T-cell (primary cell): ENCODE measurements at regions not wholly inside any gene's neighbourhood (a gene's known extent, or its start where the extent isn't known, plus 50 kb on each side); places are given as distances from the start of the nearest gene placed in this dataset.

Experiments
- ATAC-seq, 4 experiments: fragments of 200-7000 bp in 3 of 4; fragments of 150-1000 bp in 1 of 4; cut with Tn5 transposase; replicated peaks in 1 of 4; 1 replicate in 3 of 4; 2 replicates in 1 of 4; pipeline ENCODE4 v1.10.0; 2021; ENCODE audit warnings: moderate library complexity in 3 of 4, mild to moderate bottlenecking in 2 of 4, moderate number of reproducible peaks in 1 of 4
- CTCF ChIA-PET, 2 donors: fragments of 300-600 bp; sonication (Branson Sonifier 250); formaldehyde crosslinking; loops; one replicate each; lab custom pipeline; 2022; ENCODE audit warnings: antibody characterized with exemption in 2 of 2; lab: Charles Lee
- POLR2A ChIA-PET, 2 donors: fragments of 300-600 bp; sonication (Branson Sonifier 250); formaldehyde crosslinking; loops; one replicate each; lab custom pipeline; 2022; ENCODE audit warnings: antibody characterized with exemption in 2 of 2; lab: Charles Lee
- DNase-seq, 35 experiments: peaks; one replicate each; pipeline versions ENCODE4 v3.0.0 to v3.0.0-alpha.2; 2013 to 2023
- H3K27ac ChIP-seq: one replicate; pipeline ENCODE4 v1.5.1; 2013; ENCODE audit warnings: low read length
- H3K27me3 ChIP-seq, 2 experiments: replicated peaks in 1 of 2; 1 replicate in 1 of 2; 2 replicates in 1 of 2; pipeline versions ENCODE4 v1.6.1 to v1.7.0; 2013; ENCODE audit warnings: low read length in 1 of 2, mixed read lengths in 1 of 2; ENCODE audit not compliant: control insufficient read depth in 2 of 2, insufficient read depth in 2 of 2; ENCODE audit errors: extremely low read depth in 1 of 2
- H3K36me3 ChIP-seq, 2 donors: 1 replicate in 1 of 2; 2 replicates in 1 of 2; pipeline versions ENCODE4 v1.6.1 to v1.7.0; 2013; ENCODE audit warnings: low read length in 1 of 2; ENCODE audit not compliant: control insufficient read depth in 2 of 2, insufficient read depth in 1 of 2; ENCODE audit errors: extremely low read depth in 1 of 2
- H3K4me1 ChIP-seq, 2 experiments: 1 replicate in 1 of 2; 2 replicates in 1 of 2; pipeline versions ENCODE4 v1.6.1 to v1.7.0; 2013; ENCODE audit warnings: low read length in 2 of 2, mixed read lengths in 1 of 2; ENCODE audit not compliant: insufficient read depth in 2 of 2, control insufficient read depth in 1 of 2; ENCODE audit errors: extremely low read depth in 1 of 2
- H3K4me3 ChIP-seq, 2 donors: 1 replicate in 1 of 2; 2 replicates in 1 of 2; pipeline versions ENCODE4 v1.5.1 to v1.7.0; 2013; ENCODE audit warnings: mild to moderate bottlenecking in 2 of 2, low read length in 1 of 2, moderate library complexity in 1 of 2; ENCODE audit not compliant: control insufficient read depth in 1 of 2; ENCODE audit errors: extremely low read depth in 1 of 2
- H3K9me3 ChIP-seq: 2 replicates; pipeline ENCODE4 v1.7.0; 2013
- H3K27ac Mint-ChIP-seq, 2 donors: one replicate each; pipeline ENCODE4 v1.8.0; 2020 to 2021; ENCODE audit warnings: mild to moderate bottlenecking in 2 of 2, mixed read lengths in 2 of 2
- H3K27me3 Mint-ChIP-seq, 2 donors: one replicate each; pipeline ENCODE4 v1.8.0; 2021 to 2022; ENCODE audit warnings: mixed read lengths in 2 of 2
- H3K36me3 Mint-ChIP-seq: one replicate; pipeline ENCODE4 v1.8.0; 2021; ENCODE audit warnings: mixed read lengths
- H3K4me1 Mint-ChIP-seq, 3 donors: one replicate each; pipeline ENCODE4 v1.8.0; 2020 to 2022; ENCODE audit warnings: mixed read lengths in 3 of 3, mild to moderate bottlenecking in 1 of 3
- H3K4me3 Mint-ChIP-seq, 3 donors: one replicate each; pipeline ENCODE4 v1.8.0; 2020 to 2022; ENCODE audit warnings: mild to moderate bottlenecking in 3 of 3, mixed read lengths in 3 of 3, moderate library complexity in 3 of 3
- H3K9me3 Mint-ChIP-seq, 3 donors: one replicate each; pipeline ENCODE4 v1.8.0; 2020 to 2022; ENCODE audit warnings: mixed read lengths in 3 of 3
- WGBS: methylation state at CpG from one replicate; pipeline ENCODE4 v1.1.5; 2013; ENCODE audit warnings: missing lambda C conversion rate; ENCODE audit not compliant: insufficient coverage; 5-methylcytosine and 5-hydroxymethylcytosine counted together

- Mint-ChIP-seq H3K36me3 (no peaks in the 10 kb centered on the region), H3K27me3 (no peaks in the 10 kb centered on the region), H3K27ac (no peak overlapping the region), H3K9me3 (peaks cover 0 to 8% (median 5%) of the 10 kb centered on the region in 3 donors), H3K4me3 (no peak overlapping the region), H3K4me1 (no peaks in the 10 kb centered on the region)
- H3K27me3 ChIP-seq = no peaks in the 10 kb centered on the region
- ChIA-PET CTCF (no interaction called here), POLR2A (no interaction called here)
- H3K4me1 ChIP-seq = no peaks in the 10 kb centered on the region
- WGBS = no CpG with 5 or more reads among the region's 1 CpG
- ATAC-seq = no peak
- no peaks in the 10 kb centered on the region for H3K9me3 ChIP-seq
- no peaks in the 10 kb centered on the region for H3K36me3 ChIP-seq
- no peak overlapping the region for H3K4me3 ChIP-seq
- DNase-seq = no peak
- H3K27ac ChIP-seq = no peak overlapping the region
Measured at GRCh38 chr1:69256036-69256435, 311.7 kb upstream of the LRRC7 start.

GRCh38 chr1:69258842-69259241 is 308.9 kb upstream of the LRRC7 start:
- Mint-ChIP-seq H3K4me3 (no peak overlapping the region), H3K9me3 (peaks cover 0 to 8% (median 7%) of the 10 kb centered on the region in 3 donors), H3K27me3 (no peaks in the 10 kb centered on the region), H3K36me3 (no peaks in the 10 kb centered on the region), H3K4me1 (no peaks in the 10 kb centered on the region), H3K27ac (no peak overlapping the region)
- H3K27ac ChIP-seq = no peak overlapping the region
- no peaks in the 10 kb centered on the region for H3K9me3 ChIP-seq
- H3K4me1 ChIP-seq = no peaks in the 10 kb centered on the region
- no peaks in the 10 kb centered on the region for H3K27me3 ChIP-seq
- no peak overlapping the region for H3K4me3 ChIP-seq
- POLR2A ChIA-PET = no interaction called here
- no peak for DNase-seq
- H3K36me3 ChIP-seq = no peaks in the 10 kb centered on the region
- CTCF ChIA-PET = no interaction called here
- no peak for ATAC-seq
- WGBS = no CpG with 5 or more reads among the region's 1 CpG

GRCh38 chr1:69263921-69264391 is 303.8 kb upstream of the LRRC7 start:
- H3K4me1 Mint-ChIP-seq = no peaks in the 10 kb centered on the region

GRCh38 chr1:69269491-69269890 is 298.2 kb upstream of the LRRC7 start:
- H3K4me3 Mint-ChIP-seq = no peak overlapping the region
- H3K36me3 Mint-ChIP-seq = no peaks in the 10 kb centered on the region
- ATAC-seq (no peak), DNase-seq (no peak)
- no peak overlapping the region for H3K27ac ChIP-seq
- H3K4me3 ChIP-seq = no peak overlapping the region
- peaks cover 7 to 9% (median 8%) of the 10 kb centered on the region in 3 donors for H3K9me3 Mint-ChIP-seq
- no peaks in the 10 kb centered on the region for H3K9me3 ChIP-seq
- H3K27ac Mint-ChIP-seq = no peak overlapping the region
- POLR2A ChIA-PET = no interaction called here
- no peaks in the 10 kb centered on the region for H3K36me3 ChIP-seq
- H3K27me3 ChIP-seq = no peaks in the 10 kb centered on the region
- 80% methylated on average over 1 of the region's 2 CpGs for WGBS
- H3K4me1 Mint-ChIP-seq = no peaks in the 10 kb centered on the region
- no peaks in the 10 kb centered on the region for H3K4me1 ChIP-seq
- H3K27me3 Mint-ChIP-seq = no peaks in the 10 kb centered on the region
- CTCF ChIA-PET = no interaction called here

More at GRCh38 chr1:69263921-69264391, 303.8 kb upstream of the LRRC7 start:
- Histone ChIP-seq H3K4me3 (no peak overlapping the region), H3K4me1 (no peaks in the 10 kb centered on the region), H3K36me3 (no peaks in the 10 kb centered on the region), H3K27ac (no peak overlapping the region), H3K27me3 (no peaks in the 10 kb centered on the region), H3K9me3 (no peaks in the 10 kb centered on the region)
- ChIA-PET CTCF (no interaction called here), POLR2A (no interaction called here)
- no peak overlapping the region for H3K4me3 Mint-ChIP-seq
- no peaks in the 10 kb centered on the region for H3K36me3 Mint-ChIP-seq
- no peak overlapping the region for H3K27ac Mint-ChIP-seq
- peaks cover 7% of the 10 kb centered on the region in 3 donors for H3K9me3 Mint-ChIP-seq
- ATAC-seq = no peak
- no peak for DNase-seq
- 92% methylated on average over 2 of the region's 3 CpGs for WGBS
- H3K27me3 Mint-ChIP-seq = no peaks in the 10 kb centered on the region

- Mint-ChIP-seq H3K27ac (no peak overlapping the region), H3K36me3 (no peaks in the 10 kb centered on the region), H3K4me1 (no peaks in the 10 kb centered on the region), H3K9me3 (peaks cover 7 to 12% (median 12%) of the 10 kb centered on the region in 3 donors), H3K4me3 (no peak overlapping the region), H3K27me3 (no peaks in the 10 kb centered on the region)
- CTCF ChIA-PET = no interaction called here
- no peaks in the 10 kb centered on the region for H3K27me3 ChIP-seq
- ATAC-seq (no peak), DNase-seq (no peak)
- POLR2A ChIA-PET = no interaction called here
- WGBS = no CpG with 5 or more reads among the region's 5 CpGs
- no peak overlapping the region for H3K4me3 ChIP-seq
- H3K4me1 ChIP-seq = no peaks in the 10 kb centered on the region
- no peaks in the 10 kb centered on the region for H3K9me3 ChIP-seq
- no peak overlapping the region for H3K27ac ChIP-seq
- H3K36me3 ChIP-seq = no peaks in the 10 kb centered on the region
Measured at GRCh38 chr1:69271587-69272125, 296.1 kb upstream of the LRRC7 start.

GRCh38 chr1:69272684-69273083 is 295.0 kb upstream of the LRRC7 start:
- no CpG with 5 or more reads among the region's 4 CpGs for WGBS
- Mint-ChIP-seq H3K36me3 (no peaks in the 10 kb centered on the region), H3K27ac (no peak overlapping the region), H3K4me3 (no peak overlapping the region), H3K9me3 (peaks cover 4 to 12% (median 10%) of the 10 kb centered on the region in 3 donors), H3K27me3 (no peaks in the 10 kb centered on the region), H3K4me1 (no peaks in the 10 kb centered on the region)
- ATAC-seq (no peak), DNase-seq (no peak)
- H3K4me3 ChIP-seq = no peak overlapping the region
- H3K9me3 ChIP-seq = no peaks in the 10 kb centered on the region
- no peak overlapping the region for H3K27ac ChIP-seq
- H3K4me1 ChIP-seq = no peaks in the 10 kb centered on the region
- no peaks in the 10 kb centered on the region for H3K27me3 ChIP-seq
- POLR2A ChIA-PET = no interaction called here
- H3K36me3 ChIP-seq = no peaks in the 10 kb centered on the region
- CTCF ChIA-PET = no interaction called here

GRCh38 chr1:69278923-69279322 is 288.8 kb upstream of the LRRC7 start:
- Histone ChIP-seq H3K9me3 (no peaks in the 10 kb centered on the region), H3K27me3 (no peaks in the 10 kb centered on the region), H3K4me1 (no peaks in the 10 kb centered on the region), H3K27ac (no peak overlapping the region), H3K36me3 (no peaks in the 10 kb centered on the region), H3K4me3 (no peak overlapping the region)
- no peak for ATAC-seq
- peaks cover 0 to 9% (median 3%) of the 10 kb centered on the region in 3 donors for H3K9me3 Mint-ChIP-seq
- no peak overlapping the region for H3K4me3 Mint-ChIP-seq
- no peaks in the 10 kb centered on the region for H3K36me3 Mint-ChIP-seq
- no peaks in the 10 kb centered on the region for H3K4me1 Mint-ChIP-seq
- ChIA-PET CTCF (no interaction called here), POLR2A (no interaction called here)
- no peaks in the 10 kb centered on the region for H3K27me3 Mint-ChIP-seq
- no CpG with 5 or more reads among the region's 2 CpGs for whole genome bisulfite sequencing
- no peak overlapping the region for H3K27ac Mint-ChIP-seq
- DNase-seq = no peak
